ENCODE measurements at regions not wholly inside any gene's neighbourhood (a gene's known extent, or its start where the extent isn't known, plus 50 kb on each side); places are given as distances from the start of the nearest gene placed in this dataset.
"Not testable (repeated sequence)": the region's sequence is repeated elsewhere in the genome, so short reads cannot be mapped to it uniquely, and the experiment has no call there.

GRCh38 chr16:64705443-64705842, 416.4 kb downstream of the CDH11 start:
- Mint-ChIP-seq H3K9me3 (peaks cover 11 to 14% of the 10 kb centered on the region in 2 donors), H3K4me1 (ENCODE audit: low read depth) (no peaks in the 10 kb centered on the region), H3K27ac (no peak overlapping the region), H3K4me3 (no peak overlapping the region), H3K36me3 (ENCODE audit: insufficient read depth in 2 of 2) (peaks cover 0 to 2% of the 10 kb centered on the region in 2 donors), H3K27me3 (ENCODE audit: low read depth) (no peaks in the 10 kb centered on the region)
- no peak for DNase-seq
- no peak for ATAC-seq (replicated peaks in 1 of 2)

GRCh38 chr16:64704386-64704785, 417.5 kb downstream of the CDH11 start:
- Mint-ChIP-seq H3K4me3 (no peak overlapping the region), H3K27ac (no peak overlapping the region), H3K9me3 (peaks cover 13 to 14% of the 10 kb centered on the region in 2 donors), H3K4me1 (ENCODE audit: low read depth) (no peaks in the 10 kb centered on the region), H3K36me3 (ENCODE audit: insufficient read depth in 2 of 2) (peaks cover 0 to 2% of the 10 kb centered on the region in 2 donors), H3K27me3 (ENCODE audit: low read depth) (no peaks in the 10 kb centered on the region)
- DNase-seq (no peak), ATAC-seq (replicated peaks in 1 of 2) (no peak)

DNA sequence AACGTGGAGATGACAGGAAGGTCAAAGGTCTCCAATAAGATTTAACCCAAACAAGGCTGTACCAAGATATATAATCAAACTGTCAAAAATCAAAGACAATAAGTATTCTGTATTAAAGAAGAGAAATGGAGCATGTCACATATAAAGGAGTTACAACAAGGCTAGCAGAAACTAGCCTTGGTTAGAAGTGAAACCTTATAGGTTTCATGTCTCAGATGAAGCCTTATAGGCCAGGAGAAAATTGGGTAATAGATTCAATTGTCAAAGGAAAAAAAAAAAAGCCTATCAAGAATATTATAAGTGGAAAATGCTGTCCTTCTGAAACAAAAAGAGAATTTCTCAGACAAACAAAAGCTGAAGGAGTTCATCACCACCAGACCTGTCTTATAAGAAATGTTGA, 419.4 kb downstream of the CDH11 start:
- Mint-ChIP-seq H3K27me3 (ENCODE audit: low read depth) (no peaks in the 10 kb centered on the region), H3K4me1 (ENCODE audit: low read depth) (no peaks in the 10 kb centered on the region), H3K9me3 (peaks cover 11 to 17% of the 10 kb centered on the region in 2 donors), H3K36me3 (ENCODE audit: insufficient read depth in 2 of 2) (peaks cover 0 to 2% of the 10 kb centered on the region in 2 donors), H3K4me3 (no peak overlapping the region), H3K27ac (no peak overlapping the region)
- ATAC-seq (replicated peaks in 1 of 2) (no peak), DNase-seq (no peak)

GRCh38 chr16:64700628-64701027, 421.2 kb downstream of the CDH11 start:
- no peak overlapping the region for H3K27ac Mint-ChIP-seq
- H3K9me3 Mint-ChIP-seq: peaks cover 10 to 18% of the 10 kb centered on the region in 2 donors
- no peaks in the 10 kb centered on the region for H3K27me3 Mint-ChIP-seq (ENCODE audit: low read depth)
- peaks cover 0 to 2% of the 10 kb centered on the region in 2 donors for H3K36me3 Mint-ChIP-seq (ENCODE audit: insufficient read depth in 2 of 2)
- no peak overlapping the region for H3K4me3 Mint-ChIP-seq
- DNase-seq: no peak
- H3K4me1 Mint-ChIP-seq (ENCODE audit: low read depth): no peaks in the 10 kb centered on the region
- no peak for ATAC-seq (replicated peaks in 1 of 2)

DNA sequence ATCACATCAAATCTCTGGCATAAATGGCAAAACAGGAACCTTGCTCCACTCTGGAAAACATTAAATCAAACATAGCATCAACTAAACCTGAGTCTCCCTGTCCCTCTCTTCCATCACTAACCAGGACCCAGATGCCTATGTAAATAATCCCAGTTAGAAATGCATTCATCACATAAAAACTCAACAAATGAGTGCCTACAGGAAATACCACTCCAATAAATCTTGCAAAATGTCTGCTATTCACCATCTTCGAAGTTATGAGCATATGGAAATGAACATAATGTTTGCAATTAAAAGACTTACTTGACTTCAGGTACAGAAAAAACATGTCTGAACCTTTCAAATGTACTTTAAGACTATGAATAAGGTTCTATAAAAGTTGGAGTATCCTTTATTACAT, 425.0 kb downstream of the CDH11 start:
- Mint-ChIP-seq H3K27me3 (ENCODE audit: low read depth) (no peaks in the 10 kb centered on the region), H3K9me3 (peaks cover 15 to 17% of the 10 kb centered on the region in 2 donors), H3K4me1 (ENCODE audit: low read depth) (no peaks in the 10 kb centered on the region), H3K36me3 (ENCODE audit: insufficient read depth in 2 of 2) (peaks cover 0 to 3% of the 10 kb centered on the region in 2 donors), H3K27ac (no peak overlapping the region), H3K4me3 (no peak overlapping the region)
- ATAC-seq (replicated peaks in 1 of 2): no peak
- no peak for DNase-seq

GRCh38 chr16:64695684-64696083, 426.2 kb downstream of the CDH11 start:
- DNase-seq (no peak), ATAC-seq (replicated peaks in 1 of 2) (no peak)
- H3K9me3 Mint-ChIP-seq: peaks cover 13 to 14% of the 10 kb centered on the region in 2 donors
- no peaks in the 10 kb centered on the region for H3K27me3 Mint-ChIP-seq (ENCODE audit: low read depth)
- H3K27ac Mint-ChIP-seq: no peak overlapping the region
- no peaks in the 10 kb centered on the region for H3K4me1 Mint-ChIP-seq (ENCODE audit: low read depth)
- peaks cover 0 to 3% of the 10 kb centered on the region in 2 donors for H3K36me3 Mint-ChIP-seq (ENCODE audit: insufficient read depth in 2 of 2)
- H3K4me3 Mint-ChIP-seq: no peak overlapping the region

- no peak overlapping the region for H3K27ac Mint-ChIP-seq
- H3K4me3 Mint-ChIP-seq: no peak overlapping the region
- no peak for ATAC-seq (replicated peaks in 1 of 2)
- H3K4me1 Mint-ChIP-seq (ENCODE audit: low read depth): no peaks in the 10 kb centered on the region
- no peak for DNase-seq
- H3K27me3 Mint-ChIP-seq (ENCODE audit: low read depth): no peaks in the 10 kb centered on the region
- peaks cover 0 to 3% of the 10 kb centered on the region in 2 donors for H3K36me3 Mint-ChIP-seq (ENCODE audit: insufficient read depth in 2 of 2)
- peaks cover 14% of the 10 kb centered on the region in 2 donors for H3K9me3 Mint-ChIP-seq
These were observed 427.9 kb downstream of the CDH11 start for GRCh38 chr16:64693946-64694345.

DNA sequence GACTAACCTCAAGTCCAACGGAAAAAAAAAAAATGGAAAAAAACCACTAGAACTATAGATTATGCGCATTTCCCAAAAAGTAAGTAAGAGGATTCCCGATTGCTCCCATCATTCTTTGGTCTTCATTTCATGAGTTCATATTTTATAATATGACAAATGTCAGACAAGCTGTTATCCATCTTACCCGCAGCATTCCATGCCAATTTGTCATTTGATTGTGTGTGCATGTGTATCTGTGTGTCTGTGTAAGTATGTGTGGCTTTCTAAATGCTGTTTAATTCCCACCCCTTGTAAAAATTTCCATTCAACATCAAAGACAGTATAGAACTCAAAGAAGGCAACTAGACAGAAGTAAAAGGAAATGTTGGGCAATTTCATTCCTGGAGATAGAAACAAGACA, 434.1 kb downstream of the CDH11 start:
- Mint-ChIP-seq H3K4me1 (ENCODE audit: low read depth) (no peaks in the 10 kb centered on the region), H3K36me3 (ENCODE audit: insufficient read depth in 2 of 2) (peaks cover 0 to 3% of the 10 kb centered on the region in 2 donors), H3K9me3 (peaks cover 15 to 16% of the 10 kb centered on the region in 2 donors), H3K27me3 (ENCODE audit: low read depth) (no peaks in the 10 kb centered on the region), H3K4me3 (no peak overlapping the region), H3K27ac (no peak overlapping the region)
- ATAC-seq (replicated peaks in 1 of 2): no peak
- DNase-seq: no peak

- Mint-ChIP-seq H3K4me1 (ENCODE audit: low read depth) (no peaks in the 10 kb centered on the region), H3K36me3 (ENCODE audit: insufficient read depth in 2 of 2) (peaks cover 0 to 3% of the 10 kb centered on the region in 2 donors), H3K9me3 (peaks cover 13 to 14% of the 10 kb centered on the region in 2 donors), H3K27me3 (ENCODE audit: low read depth) (no peaks in the 10 kb centered on the region), H3K4me3 (no peak overlapping the region), H3K27ac (no peak overlapping the region)
- DNase-seq: no peak
- ATAC-seq (replicated peaks in 1 of 2): no peak
These were observed 434.7 kb downstream of the CDH11 start for GRCh38 chr16:64687123-64687522.

GRCh38 chr16:64679976-64680690, 441.7 kb downstream of the CDH11 start:
- no peak for ATAC-seq (replicated peaks in 1 of 2)
- H3K4me3 Mint-ChIP-seq: no peak overlapping the region

DNA sequence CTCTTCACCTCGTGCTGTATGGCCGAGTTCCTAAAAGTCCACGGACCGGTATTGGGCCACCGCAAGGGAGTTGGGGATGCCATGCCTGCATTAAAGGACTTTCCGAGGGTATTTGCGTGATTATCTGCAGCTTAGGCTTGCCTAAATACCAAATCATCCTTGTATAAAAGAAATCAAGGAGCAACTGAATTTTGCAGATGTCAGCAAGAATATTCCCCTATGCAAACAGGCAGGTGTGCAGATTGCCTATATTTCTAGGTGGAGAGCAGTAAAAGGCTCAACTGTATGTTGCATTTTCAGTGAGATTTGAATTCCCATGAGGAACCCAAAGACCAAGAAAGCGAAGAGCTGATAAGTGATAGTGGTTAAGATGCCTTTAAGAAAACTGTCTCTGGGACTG, 452.3 kb downstream of the CDH11 start:
- DNase-seq (no peak), ATAC-seq (replicated peaks in 1 of 2) (no peak)
- Mint-ChIP-seq H3K27me3 (ENCODE audit: low read depth) (no peaks in the 10 kb centered on the region), H3K4me3 (no peak overlapping the region), H3K36me3 (ENCODE audit: insufficient read depth in 2 of 2) (peaks cover 2% of the 10 kb centered on the region in 2 donors), H3K9me3 (peaks cover 7 to 12% of the 10 kb centered on the region in 2 donors), H3K4me1 (ENCODE audit: low read depth) (no peaks in the 10 kb centered on the region), H3K27ac (no peak overlapping the region)

More at GRCh38 chr16:64679976-64680690, 441.7 kb downstream of the CDH11 start:
- no peaks in the 10 kb centered on the region for H3K27me3 Mint-ChIP-seq (ENCODE audit: low read depth)
- no peak for DNase-seq
- peaks cover 17 to 20% of the 10 kb centered on the region in 2 donors for H3K9me3 Mint-ChIP-seq
- no peak overlapping the region for H3K27ac Mint-ChIP-seq
- H3K36me3 Mint-ChIP-seq (ENCODE audit: insufficient read depth in 2 of 2): no peaks in the 10 kb centered on the region
- no peaks in the 10 kb centered on the region for H3K4me1 Mint-ChIP-seq (ENCODE audit: low read depth)

GRCh38 chr16:64667334-64667877, 454.5 kb downstream of the CDH11 start:
- no peak overlapping the region for H3K4me3 Mint-ChIP-seq
- no peaks in the 10 kb centered on the region for H3K4me1 Mint-ChIP-seq (ENCODE audit: low read depth)
- peaks cover 2% of the 10 kb centered on the region in 2 donors for H3K36me3 Mint-ChIP-seq (ENCODE audit: insufficient read depth in 2 of 2)
- no peaks in the 10 kb centered on the region for H3K27me3 Mint-ChIP-seq (ENCODE audit: low read depth)
- H3K27ac Mint-ChIP-seq: no peak overlapping the region
- no peak for DNase-seq
- peaks cover 4 to 5% of the 10 kb centered on the region in 2 donors for H3K9me3 Mint-ChIP-seq
- no peak for ATAC-seq (replicated peaks in 1 of 2)

- not testable (repeated sequence) for DNase-seq; H3K4me1 Mint-ChIP-seq (ENCODE audit: low read depth); ATAC-seq (replicated peaks in 1 of 2); H3K9me3 Mint-ChIP-seq; H3K36me3 Mint-ChIP-seq (ENCODE audit: insufficient read depth in 2 of 2); H3K27me3 Mint-ChIP-seq (ENCODE audit: low read depth); H3K4me3 Mint-ChIP-seq; H3K27ac Mint-ChIP-seq
These were observed 459.6 kb downstream of the CDH11 start for GRCh38 chr16:64662312-64662711.

- H3K27me3 Mint-ChIP-seq (ENCODE audit: low read depth): no peaks in the 10 kb centered on the region
- DNase-seq (no peak), ATAC-seq (replicated peaks in 1 of 2) (no peak)
- H3K27ac Mint-ChIP-seq: no peak overlapping the region
- peaks cover 1 to 8% of the 10 kb centered on the region in 2 donors for H3K9me3 Mint-ChIP-seq
- H3K4me1 Mint-ChIP-seq (ENCODE audit: low read depth): no peaks in the 10 kb centered on the region
- H3K4me3 Mint-ChIP-seq: no peak overlapping the region
- H3K36me3 Mint-ChIP-seq (ENCODE audit: insufficient read depth in 2 of 2): no peaks in the 10 kb centered on the region
These were observed 462.0 kb downstream of the CDH11 start for GRCh38 chr16:64659866-64660265.
